ENCODE measurements at regions not wholly inside any gene's neighbourhood (a gene's known extent, or its start where the extent isn't known, plus 50 kb on each side); places are given as distances from the start of the nearest gene placed in this dataset.

GRCh38 chr4:176478076-176478475, 158.3 kb downstream of the SPCS3 start:
- Histone ChIP-seq H3K4me1 (replicated peaks) (no peaks in the 10 kb centered on the region), H3K27ac (no peak overlapping the region), H3K4me3 (no peak overlapping the region), H3K36me3 (no peaks in the 10 kb centered on the region), H3K27me3 (replicated peaks; ENCODE audit: insufficient read depth) (no peaks in the 10 kb centered on the region), H3K9me3 (no peaks in the 10 kb centered on the region)
- DNase-seq (ENCODE audit: low spot score): no peak
- WGBS: 11% methylated on average over 2 of the region's 2 CpGs
- intact Hi-C loops (cut with DNase I): no loop called here
- TF ChIP-seq POLR2AphosphoS5 (IDR thresholded peaks at IDR 0.05) (no peak), POLR2A (IDR thresholded peaks at IDR 0.05) (no peak), CTCF (IDR thresholded peaks at IDR 0.05) (no peak)

GRCh38 chr4:176479767-176480166, 160.0 kb downstream of the SPCS3 start:
- TF ChIP-seq POLR2A (IDR thresholded peaks at IDR 0.05): no peak
- no peak for TF ChIP-seq POLR2AphosphoS5 (IDR thresholded peaks at IDR 0.05)
- TF ChIP-seq CTCF (IDR thresholded peaks at IDR 0.05): no peak
- no peak overlapping the region for H3K4me3 ChIP-seq
- no peaks in the 10 kb centered on the region for H3K36me3 ChIP-seq
- no peaks in the 10 kb centered on the region for H3K9me3 ChIP-seq
- 79% methylated on average over 1 of the region's 1 CpG for WGBS
- H3K27ac ChIP-seq: no peak overlapping the region
- H3K27me3 ChIP-seq (replicated peaks; ENCODE audit: insufficient read depth): no peaks in the 10 kb centered on the region
- DNase-seq (ENCODE audit: low spot score): no peak
- no peaks in the 10 kb centered on the region for H3K4me1 ChIP-seq (replicated peaks)
- intact Hi-C loops (cut with DNase I): no loop called here

DNA sequence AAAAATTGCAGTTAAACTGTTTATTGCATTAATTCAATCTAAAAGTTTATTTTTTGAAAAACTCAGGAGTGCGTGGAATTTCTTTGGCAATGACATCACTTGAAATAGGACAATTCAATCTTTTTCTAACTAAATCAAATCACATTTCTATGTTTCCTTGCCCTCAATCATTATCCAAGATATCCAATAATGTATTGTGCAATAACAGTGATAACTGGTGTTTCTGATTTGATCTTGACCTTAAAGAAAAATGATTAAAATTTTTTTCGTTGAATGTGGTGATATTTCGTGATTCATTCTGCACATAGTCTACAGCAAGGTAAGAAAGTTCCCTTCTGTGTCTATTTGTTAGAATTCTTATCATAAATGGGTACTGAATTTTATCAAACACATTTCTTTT, 163.2 kb downstream of the SPCS3 start:
- Histone ChIP-seq H3K4me1 (replicated peaks) (no peaks in the 10 kb centered on the region), H3K4me3 (no peak overlapping the region), H3K9me3 (no peaks in the 10 kb centered on the region), H3K36me3 (no peaks in the 10 kb centered on the region), H3K27me3 (replicated peaks; ENCODE audit: insufficient read depth) (no peaks in the 10 kb centered on the region), H3K27ac (no peak overlapping the region)
- DNase-seq (ENCODE audit: low spot score): no peak
- intact Hi-C loops (cut with DNase I): no loop called here
- no peak for TF ChIP-seq POLR2AphosphoS5 (IDR thresholded peaks at IDR 0.05)
- TF ChIP-seq CTCF (IDR thresholded peaks at IDR 0.05): no peak
- no peak for TF ChIP-seq POLR2A (IDR thresholded peaks at IDR 0.05)
- WGBS: 74% methylated on average over 3 of the region's 3 CpGs

- Histone ChIP-seq H3K9me3 (no peaks in the 10 kb centered on the region), H3K27me3 (replicated peaks; ENCODE audit: insufficient read depth) (no peaks in the 10 kb centered on the region), H3K4me1 (replicated peaks) (no peaks in the 10 kb centered on the region), H3K27ac (no peak overlapping the region), H3K36me3 (no peaks in the 10 kb centered on the region), H3K4me3 (no peak overlapping the region)
- no peak for DNase-seq (ENCODE audit: low spot score)
- 82% methylated on average over 7 of the region's 7 CpGs for WGBS
- intact Hi-C loops (cut with DNase I): no loop called here
- no peak for TF ChIP-seq POLR2AphosphoS5 (IDR thresholded peaks at IDR 0.05)
- no peak for TF ChIP-seq CTCF (IDR thresholded peaks at IDR 0.05)
- TF ChIP-seq POLR2A (IDR thresholded peaks at IDR 0.05): no peak
Observed at GRCh38 chr4:176484301-176484984, 164.7 kb downstream of the SPCS3 start.

DNA sequence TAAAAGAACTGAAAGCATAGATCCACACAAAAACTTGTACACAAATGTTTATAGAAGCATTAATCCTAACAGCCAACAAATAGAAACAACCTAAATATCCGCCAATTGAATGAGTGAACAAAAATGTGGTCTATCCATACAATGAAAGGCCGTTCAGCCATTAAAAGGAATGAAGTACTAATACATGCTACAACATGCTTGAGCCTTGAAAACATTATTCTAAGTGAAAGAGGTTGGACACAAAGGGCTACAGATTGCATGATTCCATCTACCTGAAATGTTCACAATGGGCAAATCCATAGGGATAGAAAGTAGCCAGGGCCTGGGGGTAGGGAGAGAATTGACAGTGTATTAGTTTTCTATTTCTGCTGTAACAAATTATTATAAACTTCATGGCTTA, 169.2 kb downstream of the SPCS3 start:
- Histone ChIP-seq H3K4me3 (no peak overlapping the region), H3K4me1 (replicated peaks) (no peaks in the 10 kb centered on the region), H3K36me3 (no peaks in the 10 kb centered on the region), H3K9me3 (no peaks in the 10 kb centered on the region), H3K27me3 (replicated peaks; ENCODE audit: insufficient read depth) (no peaks in the 10 kb centered on the region), H3K27ac (no peak overlapping the region)
- 54% methylated on average over 2 of the region's 2 CpGs for WGBS
- intact Hi-C loops (cut with DNase I): no loop called here
- DNase-seq (ENCODE audit: low spot score): no peak
- TF ChIP-seq POLR2A (IDR thresholded peaks at IDR 0.05): no peak
- no peak for TF ChIP-seq POLR2AphosphoS5 (IDR thresholded peaks at IDR 0.05)
- TF ChIP-seq CTCF (IDR thresholded peaks at IDR 0.05): no peak

All from prostate gland (tissue), 2 donors.